ENCODE measurements at regions not wholly inside any gene's neighbourhood (a gene's known extent, or its start where the extent isn't known, plus 50 kb on each side); places are given as distances from the start of the nearest gene placed in this dataset.
"Not testable (repeated sequence)": the region's sequence is repeated elsewhere in the genome, so short reads cannot be mapped to it uniquely, and the experiment has no call there.

DNA sequence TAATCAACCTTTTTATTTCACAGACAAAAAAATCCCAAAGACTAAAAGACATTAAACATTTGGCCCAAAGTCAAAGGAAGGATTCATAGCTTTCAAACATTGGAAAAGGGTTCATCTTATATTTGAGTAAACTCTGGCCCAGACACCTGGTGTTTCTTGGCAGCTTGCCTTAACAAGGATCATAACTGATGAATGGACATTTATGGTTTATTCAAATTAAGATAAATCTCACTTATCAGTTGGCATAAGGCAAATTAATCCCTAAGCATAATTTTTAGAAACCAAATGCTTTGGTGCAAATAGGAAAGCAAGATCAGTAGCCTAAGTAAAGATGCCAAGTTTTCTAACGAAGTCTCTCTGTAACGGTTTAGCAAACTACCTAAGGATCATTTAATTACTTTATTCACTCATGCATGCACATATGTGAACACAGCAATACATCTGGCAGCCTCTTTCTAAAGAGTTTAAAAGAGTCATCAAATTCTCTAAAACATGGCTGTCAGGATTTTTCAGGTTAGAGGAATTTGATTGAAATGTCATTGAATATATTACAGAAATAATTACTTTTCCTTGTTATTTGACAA, 323.4 kb upstream of the RBMS1 start:
- no peak for DNase-seq

DNA sequence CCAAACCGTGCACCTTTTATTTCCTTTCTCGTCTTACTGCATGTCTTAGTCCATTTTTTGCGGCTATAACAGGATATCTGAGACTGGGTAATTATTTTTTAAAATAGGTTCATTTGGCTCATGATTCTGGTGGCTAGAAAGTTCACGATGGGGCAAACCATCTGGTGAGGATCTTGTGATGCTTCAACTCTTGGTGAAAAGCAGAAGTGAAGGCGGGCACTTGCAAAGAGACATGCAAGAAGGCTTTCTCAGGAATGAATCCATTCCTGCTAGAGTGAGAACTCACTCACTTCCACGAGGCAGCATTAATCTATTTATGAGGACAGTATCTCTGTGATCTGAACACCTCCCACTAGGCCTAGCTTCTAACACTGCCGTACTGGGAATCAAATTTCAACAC, 327.1 kb upstream of the RBMS1 start:
- no peak for DNase-seq

DNA sequence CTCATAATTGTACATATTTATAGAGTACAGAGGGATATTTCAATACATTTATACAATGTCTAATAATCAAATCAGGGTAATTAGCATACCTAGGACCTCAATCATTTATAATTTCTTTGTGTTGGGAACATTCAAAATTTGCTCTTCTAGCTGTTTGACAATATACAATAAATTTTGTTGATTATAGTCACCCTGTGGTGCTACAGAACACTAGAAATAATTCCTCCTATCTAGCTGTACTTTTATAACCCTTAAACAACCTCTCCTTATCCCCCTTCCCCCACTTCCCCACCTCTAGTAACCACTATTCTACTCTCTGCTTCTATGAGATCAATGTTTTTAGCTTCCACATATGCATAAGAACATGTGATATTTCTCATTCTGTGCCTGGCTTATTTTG, 328.4 kb upstream of the RBMS1 start:
- DNase-seq = no peak

DNA sequence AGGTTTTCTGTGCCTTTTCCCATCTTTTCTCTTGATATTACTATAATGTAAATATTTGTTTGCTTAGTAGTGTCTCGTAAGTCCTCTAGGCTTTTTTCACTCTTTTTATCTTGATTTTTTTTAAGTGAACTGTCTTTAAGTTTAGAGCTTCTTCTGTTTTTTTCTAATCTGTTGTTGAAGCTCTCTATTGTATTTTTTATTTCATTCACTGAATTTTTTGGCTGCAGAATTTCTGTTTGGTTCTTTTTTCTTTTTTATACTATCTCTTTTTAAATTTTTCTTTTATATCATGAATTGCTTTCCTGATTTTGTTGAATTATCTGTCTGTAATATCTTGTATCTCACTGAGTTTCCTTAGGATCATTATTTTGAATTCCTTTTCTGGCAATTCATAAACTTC, 331.8 kb upstream of the RBMS1 start:
- no peak for DNase-seq

DNA sequence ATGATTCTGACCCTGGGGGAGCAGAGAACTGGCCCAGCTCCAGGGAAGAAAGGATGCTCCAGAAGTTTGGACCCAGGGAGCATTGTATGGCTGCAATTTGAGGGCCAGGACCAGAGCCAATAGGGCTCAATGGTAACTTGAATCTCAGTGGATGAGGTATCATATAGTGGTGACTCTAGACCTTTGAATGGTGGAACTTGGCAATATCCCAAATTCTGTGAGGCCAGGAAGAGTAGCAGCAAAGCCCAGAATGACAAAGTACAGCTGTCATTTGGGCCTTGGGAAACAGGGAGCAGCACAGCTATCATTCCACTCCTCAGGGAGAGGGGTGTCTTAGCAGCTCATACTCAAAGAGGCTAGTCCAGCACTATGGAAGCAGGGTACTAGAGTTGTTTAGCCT, 332.9 kb upstream of the RBMS1 start:
- DNase-seq = no peak

DNA sequence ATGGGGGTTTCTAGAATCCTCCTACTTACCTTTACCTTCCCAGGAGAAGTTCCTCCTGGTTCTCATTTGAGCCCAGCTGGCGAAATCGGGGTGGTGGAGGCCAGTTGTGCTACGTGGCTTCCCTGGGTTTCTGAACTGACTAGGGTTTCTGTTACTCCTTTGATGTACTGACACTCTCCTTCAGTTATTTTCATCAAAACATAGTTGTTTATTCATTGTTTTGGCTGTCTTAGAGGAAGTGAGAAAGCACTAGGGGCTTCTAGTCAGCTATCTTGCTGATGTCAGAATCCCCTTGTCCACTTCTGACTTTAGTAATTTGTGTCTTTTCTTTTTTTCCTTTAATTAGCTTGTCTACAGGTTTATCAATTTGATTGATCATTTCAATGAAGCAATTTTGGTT, 332.2 kb upstream of the TANK start:
- DNase-seq = no peak

DNA sequence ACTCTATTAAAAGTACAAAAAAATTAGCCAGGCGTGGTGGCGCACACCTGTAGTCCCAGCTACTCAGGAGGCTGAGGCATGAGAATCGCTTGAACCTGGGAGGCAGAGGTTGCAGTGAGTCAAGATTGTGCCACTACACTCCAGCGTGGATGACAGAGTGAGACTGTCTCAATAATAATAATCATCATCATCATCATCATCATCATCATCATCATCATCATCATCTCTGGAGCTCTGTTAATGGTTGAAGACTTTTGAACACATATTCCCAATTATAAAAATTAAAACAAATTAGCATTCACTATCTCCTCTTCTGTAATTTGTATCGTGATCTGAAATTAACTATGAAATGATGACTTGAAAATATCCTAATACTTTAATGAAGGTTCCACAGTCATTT, 327.8 kb upstream of the TANK start:
- DNase-seq = not testable (repeated sequence)

DNA sequence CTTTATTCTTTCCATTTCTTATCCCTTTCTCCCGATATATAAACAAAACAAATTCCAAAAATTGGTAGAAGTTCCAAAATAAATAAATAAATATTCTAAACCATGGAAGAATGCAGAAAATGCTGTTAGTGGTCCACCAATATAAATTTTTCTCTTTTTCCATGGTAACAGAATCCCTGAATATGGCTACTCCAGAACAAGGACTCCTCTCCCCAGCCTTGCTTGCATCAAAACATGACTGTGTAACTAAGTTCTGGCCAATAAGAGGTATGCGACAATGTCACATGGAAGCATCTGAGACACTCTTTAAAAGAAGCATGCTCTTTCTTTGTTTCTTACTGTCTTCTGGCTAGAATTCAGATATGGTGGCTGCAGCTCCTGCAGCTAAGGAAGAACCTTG, 325.1 kb upstream of the TANK start:
- no peak for DNase-seq

DNA sequence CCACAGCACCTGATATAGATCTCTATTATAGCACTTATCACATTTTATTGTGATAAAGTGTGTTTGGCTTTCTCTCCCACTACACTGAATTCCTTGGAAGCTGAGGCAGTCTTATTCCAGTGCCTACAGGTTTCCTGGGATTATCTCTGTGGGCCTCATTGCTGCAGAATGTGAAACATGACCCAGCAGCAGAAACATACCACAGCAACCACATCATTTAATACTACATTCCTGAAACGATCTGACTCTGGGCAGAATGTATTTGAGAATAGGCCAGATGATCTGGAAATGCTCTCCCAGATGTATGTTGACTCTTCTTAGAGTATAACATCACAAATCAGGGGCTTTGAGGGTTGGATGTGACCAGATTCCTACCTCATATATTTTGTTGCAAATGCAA, 323.5 kb upstream of the TANK start:
- DNase-seq = no peak

DNA sequence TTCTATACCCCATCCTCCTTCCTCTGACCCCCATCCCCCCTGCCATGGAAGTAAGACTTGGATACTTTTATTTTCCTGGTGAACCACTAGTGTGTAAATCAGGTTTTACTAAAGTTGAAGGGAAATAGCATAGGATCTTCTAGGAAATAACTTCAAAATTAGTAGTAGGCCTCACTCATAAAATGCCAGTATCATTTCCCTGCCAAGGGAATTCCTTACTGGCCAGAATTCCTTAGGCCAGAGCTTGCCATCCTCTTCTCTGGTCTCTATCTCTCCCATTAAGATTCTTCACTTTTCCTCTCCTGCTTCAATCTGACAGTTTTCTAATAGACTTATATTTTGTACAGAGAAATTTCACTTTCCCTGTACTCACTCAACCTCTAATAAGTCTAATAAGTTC, 322.8 kb upstream of the TANK start:
- no peak for DNase-seq

DNA sequence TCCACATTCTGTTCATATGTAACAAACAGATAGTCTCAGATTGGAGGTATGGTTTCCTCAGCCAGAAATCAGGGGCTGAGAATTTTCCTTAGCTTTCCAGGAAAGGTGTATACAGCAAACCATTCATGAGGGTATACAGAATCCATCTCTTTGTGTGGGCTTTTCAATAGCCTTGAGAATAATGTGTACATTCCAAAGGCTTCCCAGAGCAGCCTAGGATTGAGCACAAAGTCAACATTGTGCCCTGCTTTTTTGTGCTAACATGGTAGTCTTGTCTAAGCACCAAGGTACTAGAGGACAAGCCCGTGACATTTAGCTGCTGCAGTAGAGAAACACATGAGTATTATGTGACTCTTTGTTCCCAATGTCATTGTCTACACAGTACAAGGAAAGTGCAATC, 322.1 kb upstream of the TANK start:
- no peak for DNase-seq

DNA sequence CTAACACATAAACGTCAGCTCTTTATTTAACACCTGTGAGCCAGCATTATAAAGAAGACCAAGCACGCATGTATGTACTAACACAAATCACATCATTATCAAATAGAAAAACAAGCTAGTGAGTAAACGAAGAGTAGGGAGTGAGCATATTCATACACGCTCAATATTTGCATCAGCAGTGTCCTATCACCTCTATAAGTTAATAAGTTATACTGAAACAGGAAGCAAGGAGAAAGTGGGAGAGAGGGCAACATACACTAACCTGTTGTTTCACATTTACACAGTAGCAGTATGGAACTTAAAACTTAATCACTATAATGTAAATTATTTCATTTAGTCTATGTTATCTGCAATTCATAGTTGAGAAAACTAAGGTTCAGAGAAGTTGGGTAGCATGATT, 321.5 kb upstream of the TANK start:
- DNase-seq = no peak

DNA sequence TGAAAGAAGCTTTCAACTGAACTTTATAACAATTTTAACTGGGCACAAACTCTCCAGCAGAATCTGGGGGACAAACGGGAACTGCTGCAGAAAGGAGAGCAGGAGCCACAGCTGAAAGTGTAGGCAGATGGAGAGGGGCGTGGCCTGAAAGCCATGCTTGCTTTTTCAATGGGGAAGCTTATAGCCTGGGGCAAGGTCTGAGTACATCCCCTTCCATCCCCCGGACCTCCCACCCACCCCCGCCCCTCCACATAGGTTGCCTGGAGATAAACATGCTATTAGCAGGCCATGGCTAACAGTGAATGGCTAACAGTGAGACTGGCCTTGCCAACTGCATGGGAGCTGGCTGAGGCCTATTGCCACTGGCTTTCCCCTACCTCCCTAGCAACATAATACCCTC, 317.9 kb upstream of the TANK start:
- no peak for DNase-seq

DNA sequence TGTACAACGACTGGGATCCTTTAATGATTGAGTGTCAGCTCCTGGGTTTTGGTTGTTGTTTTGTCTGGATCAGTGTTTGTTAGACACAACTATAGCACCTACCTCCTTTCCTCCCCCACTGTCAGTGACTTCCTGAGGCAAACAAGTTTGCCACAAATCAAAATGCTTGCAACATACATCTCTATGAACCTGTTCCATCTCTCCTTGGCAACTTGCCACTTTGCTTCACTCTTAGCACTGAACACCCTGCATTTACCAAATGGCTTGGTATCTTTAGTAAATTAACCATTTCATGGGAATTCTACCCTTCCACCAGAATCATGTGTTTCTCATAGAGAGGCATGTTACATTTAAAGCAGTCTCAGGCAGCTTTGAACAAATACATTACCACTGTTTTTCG, 301.1 kb upstream of the TANK start:
- no peak for DNase-seq

DNA sequence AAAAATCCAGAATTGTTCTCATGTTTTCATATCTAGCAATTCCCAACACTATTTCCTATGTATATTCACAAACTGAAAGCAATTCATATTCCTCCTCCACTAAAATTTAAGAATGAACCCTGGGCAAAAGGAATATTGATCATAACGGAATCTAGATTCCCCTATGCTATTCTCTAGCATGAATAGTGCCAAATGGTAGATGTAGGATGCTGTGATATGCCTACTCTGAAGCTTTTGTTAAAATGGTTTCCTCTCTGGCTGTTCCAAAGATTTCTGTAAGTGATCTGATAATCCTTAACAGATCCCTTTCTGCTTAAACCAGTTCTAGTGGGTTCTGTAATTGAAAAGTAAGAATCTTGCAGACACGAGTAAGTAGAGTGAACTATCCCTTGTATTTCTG, 298.0 kb upstream of the TANK start:
- DNase-seq = no peak

DNA sequence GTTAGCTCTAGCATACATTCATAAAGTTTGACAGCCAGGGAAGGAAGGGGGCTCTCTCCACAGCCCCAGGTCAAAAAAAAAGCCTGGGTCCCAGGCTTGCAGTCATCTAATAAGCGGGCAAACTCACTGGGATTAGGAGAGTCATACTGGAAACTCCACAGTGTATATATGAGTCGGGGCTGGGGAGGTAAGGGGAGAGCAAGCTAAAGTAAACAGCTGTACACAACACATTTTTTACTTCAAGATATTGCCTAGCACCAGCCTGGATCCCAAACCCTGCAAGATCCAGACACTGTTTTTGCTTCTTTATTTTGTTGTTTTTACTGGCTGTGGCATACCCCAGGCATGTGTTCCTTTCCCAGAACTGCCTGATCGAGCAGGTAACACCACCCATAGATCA, 291.3 kb upstream of the TANK start:
- no peak for DNase-seq

DNA sequence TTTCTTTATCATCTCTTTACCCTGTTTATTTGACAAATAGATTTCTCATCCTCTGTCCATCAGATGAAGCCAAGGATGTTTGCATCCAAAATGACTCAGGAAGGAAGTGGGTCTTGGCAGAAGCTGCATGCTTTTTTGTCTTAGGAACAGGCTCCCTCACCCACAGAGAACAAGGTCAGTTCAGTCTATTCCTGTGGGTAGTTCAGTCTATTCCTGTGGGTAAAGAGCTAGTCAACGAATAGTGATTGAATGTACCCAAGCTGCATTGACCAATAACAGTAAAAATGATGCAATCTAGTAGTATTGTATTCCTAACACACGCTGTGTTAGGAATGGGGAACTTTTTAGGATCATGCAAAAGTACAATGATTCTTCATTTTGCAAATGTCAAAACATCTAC, 290.8 kb upstream of the TANK start:
- no peak for DNase-seq

DNA sequence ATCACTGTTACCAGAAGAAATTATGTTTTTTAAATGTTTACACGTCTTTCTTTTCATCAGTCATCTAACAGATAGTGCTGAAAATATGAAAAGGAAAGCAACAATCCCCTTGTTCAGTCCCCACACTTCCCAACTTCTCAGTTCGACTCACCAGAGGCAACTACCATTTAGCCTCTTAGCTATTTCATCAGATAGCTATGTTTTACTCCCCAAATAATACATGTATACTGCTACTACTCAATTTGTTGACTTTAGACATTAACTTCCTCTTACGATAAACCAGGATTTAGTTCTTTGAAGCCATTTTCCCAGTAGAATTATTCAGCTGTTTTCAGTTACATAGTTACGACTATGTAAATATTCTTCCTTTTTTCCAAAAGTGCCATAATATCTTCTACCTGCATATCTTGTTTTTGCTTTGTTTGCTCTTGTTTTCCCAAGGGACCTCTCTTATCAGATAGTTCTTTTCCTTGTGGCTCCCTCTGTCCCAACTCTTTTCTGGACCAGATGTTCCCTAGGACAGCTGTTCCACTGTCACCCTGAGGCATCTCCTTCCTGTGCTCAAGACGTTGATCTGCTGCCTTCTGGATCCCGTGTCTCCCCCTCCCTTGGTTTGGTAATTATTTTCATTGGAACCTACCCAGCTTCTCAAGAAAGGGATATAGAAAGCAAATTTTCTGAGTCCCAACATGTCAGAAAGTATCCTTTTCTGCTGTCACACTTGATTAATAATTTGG, 289.3 kb upstream of the TANK start:
- DNase-seq = no peak

DNA sequence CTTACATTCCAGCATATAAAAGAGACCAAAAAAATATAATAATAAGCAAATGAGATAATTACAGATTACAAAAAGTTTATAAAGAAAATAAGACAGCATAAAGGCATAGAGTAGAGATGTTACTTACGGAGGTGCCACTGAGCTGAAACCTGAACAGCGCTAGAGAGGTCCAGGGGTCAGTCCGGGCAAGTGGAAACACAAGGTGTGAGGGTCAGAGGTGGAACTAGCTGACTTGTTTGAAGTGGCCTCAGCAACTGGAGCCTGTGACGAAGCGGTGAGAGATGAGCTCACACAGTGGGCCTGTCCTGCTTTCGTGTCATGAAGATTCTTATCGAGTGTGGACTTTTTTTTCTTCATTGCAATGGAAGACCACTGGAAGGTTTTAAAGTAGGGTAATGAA, 288.3 kb upstream of the TANK start:
- DNase-seq = no peak

DNA sequence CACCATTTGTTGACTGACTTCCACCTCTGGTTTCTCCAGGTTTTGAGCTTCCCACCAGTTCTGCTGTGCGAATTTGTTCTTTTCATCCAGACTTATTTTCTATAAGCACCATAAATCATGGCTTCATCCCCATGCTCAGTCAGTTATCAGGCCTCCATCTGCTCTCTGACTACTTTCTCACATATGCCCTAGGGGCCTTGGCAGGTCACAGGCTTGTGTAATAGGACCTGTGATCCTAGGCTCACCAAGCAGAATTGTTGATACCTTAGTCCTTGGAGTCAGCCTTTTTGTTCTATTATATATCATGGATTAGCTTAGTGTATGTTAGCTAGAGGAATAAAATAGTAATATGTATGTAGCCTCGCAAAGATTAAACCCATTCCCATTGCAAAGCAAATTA, 284.2 kb upstream of the TANK start:
- DNase-seq = no peak

DNA sequence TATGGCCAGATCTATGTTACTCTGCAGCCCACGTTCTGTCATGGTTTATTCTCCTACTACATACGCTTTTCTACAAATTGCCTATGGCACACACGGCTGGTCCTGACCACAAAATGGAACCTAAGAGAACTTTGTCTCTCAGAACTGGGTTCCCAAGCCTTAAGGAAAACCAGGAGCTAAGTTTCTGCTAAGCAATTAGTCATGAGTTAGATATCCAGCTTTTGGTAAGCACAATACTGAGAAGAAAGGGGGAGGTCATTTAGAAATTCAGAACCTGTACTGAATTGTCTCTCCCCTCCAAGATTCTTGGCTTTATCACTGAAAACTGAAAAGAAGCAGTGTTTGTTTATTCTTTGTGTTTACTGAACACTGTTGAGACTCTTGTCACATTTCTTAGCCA, 283.5 kb upstream of the TANK start:
- DNase-seq = no peak

DNA sequence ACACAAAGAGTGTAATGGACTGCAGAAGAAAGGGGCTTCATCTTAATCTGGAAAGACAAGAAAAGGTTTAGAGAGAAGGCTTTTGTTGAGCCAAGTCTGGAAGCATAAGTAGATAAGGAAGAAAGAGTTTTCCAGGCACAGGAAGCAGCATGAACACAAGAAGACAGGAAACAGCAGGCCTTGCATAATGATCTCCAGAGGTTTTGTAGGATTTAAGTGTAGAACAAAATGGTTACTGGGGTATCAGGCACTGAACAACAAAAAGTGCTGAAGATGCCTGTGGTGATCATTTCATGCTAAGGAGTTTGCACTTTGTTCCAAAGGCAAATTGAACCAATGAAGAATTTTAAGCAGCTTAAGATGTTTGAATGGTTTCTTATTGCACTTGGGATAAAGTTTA, 281.6 kb upstream of the TANK start:
- no peak for DNase-seq

DNA sequence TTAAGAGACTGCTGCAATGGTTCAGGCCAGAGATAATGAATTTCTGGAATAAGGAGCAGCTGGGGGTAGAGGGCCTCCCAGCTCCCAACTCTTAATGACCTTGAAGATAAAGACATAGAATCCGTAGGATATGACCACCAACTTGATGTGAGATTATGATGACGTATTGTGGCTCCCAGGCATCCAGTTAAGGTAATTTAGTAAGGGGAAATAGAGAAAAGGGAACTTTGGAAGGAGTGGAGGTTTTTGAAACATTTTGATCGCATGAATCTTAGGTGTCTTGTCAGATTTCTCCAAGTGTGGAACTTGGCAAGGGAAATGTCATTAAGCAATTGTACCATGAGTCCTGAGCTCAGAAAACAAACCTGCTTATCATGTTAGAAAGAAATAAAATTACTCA, 277.3 kb upstream of the TANK start:
- DNase-seq = no peak

DNA sequence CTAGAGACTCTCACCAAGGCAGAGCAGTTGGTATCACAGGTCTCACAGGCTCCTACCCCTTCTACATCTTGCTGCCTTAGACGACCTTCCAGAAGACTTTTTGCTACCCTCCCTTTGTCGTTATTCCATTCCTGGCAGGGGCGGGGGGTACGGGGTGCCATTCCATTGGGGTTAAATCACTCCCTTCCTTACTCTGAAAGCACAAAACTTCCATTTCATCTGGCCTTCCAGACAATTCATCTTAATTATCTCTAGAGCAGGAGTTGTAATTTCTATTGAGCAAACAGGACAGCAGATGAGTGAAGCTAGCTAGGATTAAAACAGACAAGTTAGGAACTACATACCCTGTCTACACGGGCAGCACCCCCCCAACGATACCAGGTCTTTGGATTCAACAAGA, 276.2 kb upstream of the TANK start:
- no peak for DNase-seq

DNA sequence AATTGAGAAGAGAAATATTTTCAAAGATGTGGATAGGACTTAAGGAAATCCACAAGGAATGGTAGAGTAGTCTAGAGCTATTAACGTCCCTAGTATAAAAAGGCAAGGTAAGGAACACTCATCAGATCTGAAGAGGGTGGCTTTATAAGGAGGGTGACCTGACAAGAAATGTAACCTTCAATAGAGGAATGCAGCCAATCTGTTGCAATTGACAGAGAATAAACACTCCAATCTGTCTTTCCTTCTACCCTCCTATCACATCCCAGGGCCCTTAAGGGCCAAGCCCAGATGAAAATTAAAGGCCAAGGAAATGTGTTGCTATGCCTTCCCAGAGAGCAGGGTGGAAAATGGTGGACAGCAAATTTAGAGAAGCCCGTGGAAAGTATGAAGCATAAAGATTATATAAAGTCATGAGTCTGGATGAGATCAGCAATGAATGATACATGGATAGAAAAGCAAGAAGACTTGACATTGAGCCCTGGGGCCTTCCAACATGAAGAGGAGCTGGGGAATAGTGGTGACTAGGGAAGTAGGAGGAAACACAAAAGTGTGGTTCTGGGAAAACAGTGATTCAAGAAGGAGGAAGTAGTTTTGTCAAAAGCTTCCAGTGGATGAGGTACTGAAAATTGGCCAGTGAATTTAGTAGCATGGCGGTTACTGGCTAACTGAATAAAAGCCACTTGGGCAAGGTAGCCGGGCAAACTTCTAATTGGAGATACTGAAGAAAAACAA, 270.6 kb upstream of the TANK start:
- DNase-seq = no peak

Data from activated CD8-positive, alpha-beta memory T cell treated with anti-CD3 and anti-CD28 coated beads, Interleukin-2, amount 50 U/mL, for 4 hours (primary cell).